HG02571 (cell line): ENCODE measurements at regions not wholly inside any gene's neighbourhood (a gene's known extent, or its start where the extent isn't known, plus 50 kb on each side); places are given as distances from the start of the nearest gene placed in this dataset.
"Not testable (repeated sequence)": the region's sequence is repeated elsewhere in the genome, so short reads cannot be mapped to it uniquely, and the experiment has no call there.

Experiments used
- ATAC-seq: cut with Tn5 transposase; IDR thresholded peaks from one replicate; pipeline ENCODE4 v1.9.1; 2021; ENCODE audit warnings: mild to moderate bottlenecking, moderate library complexity; ENCODE audit not compliant: unreplicated experiment

GRCh38 chr5:106408141-106408540 lies 1262.6 kb downstream of the EFNA5 start:
- ATAC-seq: no peak

GRCh38 chr5:106401561-106401960 lies 1269.2 kb downstream of the EFNA5 start:
- ATAC-seq: no peak

GRCh38 chr5:106399391-106399790 lies 1271.3 kb downstream of the EFNA5 start:
- ATAC-seq: no peak

DNA sequence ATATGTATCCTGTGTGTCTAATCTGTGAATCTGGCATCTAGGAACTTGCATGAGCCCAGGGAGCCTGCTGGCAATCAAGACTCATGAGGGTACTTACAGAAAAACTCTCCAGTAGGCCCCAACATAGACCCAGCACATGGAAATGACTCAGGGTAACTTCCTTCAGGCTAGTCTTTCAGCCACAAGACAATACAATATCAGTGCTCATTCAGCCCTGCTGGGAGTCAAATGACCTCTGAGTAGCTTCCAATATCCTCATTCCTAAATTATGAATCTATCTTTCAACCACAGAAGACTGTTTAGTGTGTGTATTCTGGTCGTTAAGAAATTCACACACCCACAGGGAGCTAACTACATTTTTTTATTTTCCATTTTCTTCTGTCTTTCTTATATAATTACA lies 1273.0 kb downstream of the EFNA5 start:
- no peak for ATAC-seq

GRCh38 chr5:106393276-106393675 lies 1277.5 kb downstream of the EFNA5 start:
- ATAC-seq: no peak

DNA sequence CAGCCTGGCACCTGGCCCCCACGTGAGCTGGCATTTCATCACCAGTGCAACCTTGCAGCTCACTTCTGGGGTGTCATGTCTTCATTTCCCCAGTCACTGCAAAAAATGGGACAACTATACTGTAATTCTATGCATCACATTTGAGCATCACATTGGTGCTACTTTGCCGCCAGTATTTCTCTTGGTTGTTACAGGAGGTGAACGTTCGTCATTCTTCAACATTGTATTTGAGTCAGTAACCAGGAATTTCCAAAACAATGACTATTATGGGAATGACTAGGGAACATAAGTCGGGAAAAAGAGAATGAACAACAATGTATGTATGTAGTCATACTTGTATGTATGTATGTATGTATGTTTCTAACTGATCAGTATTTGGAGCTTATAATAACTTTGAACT lies 1278.0 kb downstream of the EFNA5 start:
- ATAC-seq: no peak

- not testable (repeated sequence) for ATAC-seq
Measured at GRCh38 chr5:106387767-106388166, 1283.0 kb downstream of the EFNA5 start.

DNA sequence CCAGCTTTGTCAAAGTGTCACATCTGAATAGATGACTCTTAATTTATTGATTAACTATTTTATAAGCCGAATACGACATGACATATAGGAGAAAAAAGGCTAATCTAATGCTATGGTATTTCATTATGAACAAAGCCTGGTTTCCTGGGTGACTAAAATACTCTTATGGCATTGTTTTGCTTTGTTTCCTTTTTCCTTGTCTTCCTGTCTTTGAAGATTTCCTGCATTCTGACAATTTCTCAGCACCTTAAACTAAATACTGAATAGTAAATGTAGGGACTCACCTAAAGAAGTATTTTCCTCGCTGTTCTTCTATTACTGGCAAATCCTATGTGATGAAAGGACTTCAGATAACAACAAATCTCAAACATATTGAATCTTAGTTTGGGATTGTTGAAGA lies 1284.5 kb downstream of the EFNA5 start:
- no peak for ATAC-seq

DNA sequence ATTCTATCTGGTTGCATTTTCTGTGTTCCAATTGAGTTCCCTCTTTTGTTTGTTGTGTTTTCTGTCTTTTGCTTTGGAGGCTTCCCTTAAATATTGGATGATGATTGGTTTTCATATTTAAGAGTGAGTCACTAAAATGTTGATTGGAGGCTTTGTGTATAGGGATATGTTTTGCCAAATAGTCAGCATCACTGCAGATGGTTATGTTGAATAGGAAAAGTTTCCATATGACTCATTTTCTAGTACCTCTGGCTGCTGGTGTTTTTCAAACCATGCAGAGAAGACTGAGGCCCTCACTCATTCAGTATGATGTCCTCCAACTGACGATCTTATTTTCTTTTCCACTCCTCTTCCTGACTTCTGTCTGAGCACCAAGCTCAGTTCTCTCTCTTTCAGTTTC lies 1290.0 kb downstream of the EFNA5 start:
- no peak for ATAC-seq

- ATAC-seq: no peak
Measured at GRCh38 chr5:106376522-106376921, 1294.2 kb downstream of the EFNA5 start.

- ATAC-seq: no peak
Measured at GRCh38 chr5:106374956-106375355, 1295.8 kb downstream of the EFNA5 start.

GRCh38 chr5:106368021-106368420 lies 1302.7 kb downstream of the EFNA5 start:
- no peak for ATAC-seq

GRCh38 chr5:106367281-106367680 lies 1303.5 kb downstream of the EFNA5 start:
- ATAC-seq: no peak

GRCh38 chr5:106363578-106363977 lies 1307.2 kb downstream of the EFNA5 start:
- ATAC-seq: no peak

- no peak for ATAC-seq
Measured at GRCh38 chr5:106361905-106362304, 1308.8 kb downstream of the EFNA5 start.

- ATAC-seq: no peak
Measured at GRCh38 chr5:106331415-106331814, 1339.3 kb downstream of the EFNA5 start.

- ATAC-seq: no peak
Measured at GRCh38 chr5:106324356-106324755, 1346.4 kb downstream of the EFNA5 start.

- no peak for ATAC-seq
Measured at GRCh38 chr5:106321242-106321641, 1349.5 kb downstream of the EFNA5 start.

DNA sequence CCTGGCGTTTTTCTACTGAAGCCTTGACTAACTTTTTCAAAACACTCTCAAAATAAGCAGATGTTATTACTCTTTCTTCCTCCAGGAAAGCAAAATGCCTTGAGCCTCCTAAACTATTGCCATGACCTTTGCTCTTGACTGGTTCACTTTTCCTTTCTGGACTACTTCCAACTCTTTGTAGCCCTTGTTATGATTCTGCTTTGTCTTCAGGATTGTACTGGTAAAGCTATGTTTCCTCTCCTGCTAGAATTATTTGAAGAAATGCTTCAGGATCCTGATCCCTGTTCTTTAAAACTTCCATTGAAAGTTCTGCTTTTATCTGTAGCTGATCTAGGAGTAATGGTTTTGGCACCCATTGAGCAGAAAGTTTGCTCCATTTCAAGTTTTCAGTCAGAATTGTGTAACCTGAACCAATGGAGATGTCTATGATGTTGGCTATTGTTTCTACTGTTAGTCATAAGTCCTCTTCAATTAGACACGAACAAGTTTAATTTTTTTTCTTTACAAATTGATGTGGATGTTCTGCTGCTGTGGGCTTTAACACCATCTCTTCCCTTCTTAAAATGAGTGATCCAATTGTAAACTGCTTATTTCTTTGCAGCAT lies 1356.4 kb downstream of the EFNA5 start:
- ATAC-seq: no peak

DNA sequence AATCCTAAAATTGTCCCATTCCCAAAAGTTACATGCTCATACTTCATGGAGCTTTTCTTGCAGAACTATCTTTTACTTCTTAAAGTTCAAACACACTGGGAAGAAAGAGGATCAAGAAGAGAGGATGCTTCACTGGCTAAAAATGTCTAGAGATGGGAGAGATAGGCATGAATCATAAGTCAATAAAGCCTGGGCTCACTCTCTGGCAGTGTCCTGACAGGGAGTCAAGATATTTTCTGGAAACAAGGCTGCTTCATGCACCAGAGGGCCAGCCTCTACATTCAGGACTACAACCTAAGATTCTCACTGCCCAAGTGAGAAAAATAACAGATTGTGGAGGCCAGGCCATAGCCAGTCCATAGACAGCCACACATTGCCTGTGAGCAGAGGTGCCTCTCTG lies 1358.4 kb downstream of the EFNA5 start:
- ATAC-seq: no peak

DNA sequence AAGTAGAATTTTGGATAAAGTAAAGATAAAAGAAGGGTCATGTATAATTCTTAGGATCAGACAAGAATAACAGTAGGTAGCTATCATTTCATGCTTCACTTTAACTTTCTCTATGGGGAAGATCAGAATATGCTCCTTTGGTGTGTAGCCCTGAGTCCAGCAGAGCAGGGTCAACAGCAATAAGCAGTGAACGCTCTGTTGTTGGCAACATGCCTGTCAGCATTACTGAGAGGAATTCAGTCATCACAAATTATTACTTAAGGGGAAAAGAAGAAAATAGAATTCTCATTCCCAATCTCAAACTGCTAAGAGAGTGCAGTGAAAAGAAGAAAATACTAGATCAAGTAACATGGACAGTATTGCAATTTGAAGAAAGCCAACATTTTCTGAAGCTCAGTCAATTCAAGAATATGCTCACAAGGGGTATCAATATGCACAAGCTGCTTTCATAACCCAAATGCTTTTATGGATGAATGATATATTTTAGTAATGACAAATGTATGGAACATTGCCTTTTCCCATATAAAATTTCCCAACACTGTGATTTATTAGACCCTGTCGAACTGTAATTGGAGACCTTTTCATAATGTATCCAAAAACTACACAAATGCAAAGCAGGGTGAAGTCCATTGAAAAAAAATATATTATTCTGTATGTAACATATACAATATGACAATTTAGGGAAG lies 1359.4 kb downstream of the EFNA5 start:
- ATAC-seq: no peak

GRCh38 chr5:106307265-106307664 lies 1363.5 kb downstream of the EFNA5 start:
- no peak for ATAC-seq
